ENCODE measurements at regions not wholly inside any gene's neighbourhood (a gene's known extent, or its start where the extent isn't known, plus 50 kb on each side); places are given as distances from the start of the nearest gene placed in this dataset.
"Not testable (repeated sequence)": the region's sequence is repeated elsewhere in the genome, so short reads cannot be mapped to it uniquely, and the experiment has no call there.

GRCh38 chr6:2581011-2581410, 169.7 kb downstream of the MYLK4 start:
- no peaks in the 10 kb centered on the region for H3K36me3 ChIP-seq (ENCODE audit: control insufficient read depth in 2 of 3, insufficient read depth in 3 of 3, low read length in 3 of 3)
- no peak overlapping the region for H3K4me3 Mint-ChIP-seq
- POLR2A ChIA-PET, result no interaction called here
- peaks cover 0 to 8% (median 2%) of the 10 kb centered on the region in 11 donors for H3K9me3 Mint-ChIP-seq
- intact Hi-C loops (cut with micrococcal nuclease), result no loop called here
- no peak overlapping the region for H3K4me3 ChIP-seq (ENCODE audit: low read length)
- H3K27ac Mint-ChIP-seq, result no peak overlapping the region
- H3K4me1 Mint-ChIP-seq, result no peaks in the 10 kb centered on the region
- ATAC-seq, result no peak
- no peaks in the 10 kb centered on the region for H3K9me3 ChIP-seq (ENCODE audit: control insufficient read depth in 2 of 3, low read length in 3 of 3)
- no peaks in the 10 kb centered on the region for H3K27me3 ChIP-seq (ENCODE audit: control insufficient read depth in 2 of 2, insufficient read depth in 2 of 2, low read length in 2 of 2)
- H3K4me1 ChIP-seq (ENCODE audit: control insufficient read depth in 2 of 2, insufficient read depth in 2 of 2, low read length in 2 of 2), result no peaks in the 10 kb centered on the region
- H3K27ac ChIP-seq (ENCODE audit: low read depth, low read length), result no peak overlapping the region
- DNase-seq, result no peak
- peaks cover 19 to 60% (median 23%) of the 10 kb centered on the region in 5 donors for H3K27me3 Mint-ChIP-seq
- CTCF ChIA-PET, result no interaction called here
- no peaks in the 10 kb centered on the region for H3K36me3 Mint-ChIP-seq

DNA sequence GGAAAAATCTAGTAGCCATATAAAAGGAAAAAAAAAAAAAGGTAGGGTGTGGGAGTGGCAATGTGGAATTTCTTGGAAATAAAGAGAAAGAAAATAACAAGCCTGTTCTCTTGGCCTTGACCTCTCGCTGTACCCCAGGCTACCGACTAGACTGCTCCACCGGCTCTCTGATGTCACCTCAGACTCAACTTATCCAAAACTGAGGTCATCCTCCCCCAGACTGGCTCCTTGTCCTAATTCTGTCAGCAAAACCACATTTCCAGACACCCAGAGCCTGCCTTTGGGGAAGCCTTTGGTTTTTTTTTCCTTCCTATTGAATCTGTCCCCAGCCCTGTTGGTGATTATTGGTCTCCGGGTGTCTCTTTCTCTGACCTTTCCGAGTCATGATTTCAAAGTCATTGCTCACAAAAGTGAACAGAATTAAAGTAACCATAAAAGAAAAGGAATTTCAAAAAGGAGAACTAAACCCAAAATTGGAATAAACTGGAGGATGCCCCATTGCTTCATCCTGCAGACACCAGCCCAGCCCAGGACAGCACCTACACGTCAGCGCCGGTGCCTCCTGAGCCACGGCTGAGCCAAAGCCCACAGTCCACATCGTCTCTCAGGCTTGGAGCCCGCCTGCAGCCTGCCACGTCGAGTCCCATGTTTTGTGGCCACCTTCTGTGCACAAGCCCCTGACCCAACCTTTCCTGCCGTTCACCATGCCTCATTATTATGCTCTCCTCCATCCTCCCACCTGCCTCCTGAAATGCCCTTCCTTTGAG, 170.7 kb downstream of the MYLK4 start:
- CTCF ChIA-PET, result no interaction called here
- H3K9me3 Mint-ChIP-seq, result peaks cover 0 to 9% (median 4%) of the 10 kb centered on the region in 11 donors
- Histone ChIP-seq H3K36me3 (ENCODE audit: control insufficient read depth in 2 of 3, insufficient read depth in 3 of 3, low read length in 3 of 3) (no peaks in the 10 kb centered on the region), H3K4me1 (ENCODE audit: control insufficient read depth in 2 of 2, insufficient read depth in 2 of 2, low read length in 2 of 2) (no peaks in the 10 kb centered on the region), H3K27ac (ENCODE audit: low read depth, low read length) (no peak overlapping the region), H3K9me3 (ENCODE audit: control insufficient read depth in 2 of 3, low read length in 3 of 3) (no peaks in the 10 kb centered on the region), H3K4me3 (ENCODE audit: low read length) (no peak overlapping the region), H3K27me3 (ENCODE audit: control insufficient read depth in 2 of 2, insufficient read depth in 2 of 2, low read length in 2 of 2) (no peaks in the 10 kb centered on the region)
- H3K4me3 Mint-ChIP-seq, result no peak overlapping the region
- peaks cover 19 to 58% (median 31%) of the 10 kb centered on the region in 5 donors for H3K27me3 Mint-ChIP-seq
- DNase-seq (no peak), ATAC-seq (no peak)
- H3K36me3 Mint-ChIP-seq, result peaks cover 0 to 5% (median 0%) of the 10 kb centered on the region in 5 donors
- H3K4me1 Mint-ChIP-seq, result no peaks in the 10 kb centered on the region
- intact Hi-C loops (cut with micrococcal nuclease), result no loop called here
- POLR2A ChIA-PET, result no interaction called here
- no peak overlapping the region for H3K27ac Mint-ChIP-seq

DNA sequence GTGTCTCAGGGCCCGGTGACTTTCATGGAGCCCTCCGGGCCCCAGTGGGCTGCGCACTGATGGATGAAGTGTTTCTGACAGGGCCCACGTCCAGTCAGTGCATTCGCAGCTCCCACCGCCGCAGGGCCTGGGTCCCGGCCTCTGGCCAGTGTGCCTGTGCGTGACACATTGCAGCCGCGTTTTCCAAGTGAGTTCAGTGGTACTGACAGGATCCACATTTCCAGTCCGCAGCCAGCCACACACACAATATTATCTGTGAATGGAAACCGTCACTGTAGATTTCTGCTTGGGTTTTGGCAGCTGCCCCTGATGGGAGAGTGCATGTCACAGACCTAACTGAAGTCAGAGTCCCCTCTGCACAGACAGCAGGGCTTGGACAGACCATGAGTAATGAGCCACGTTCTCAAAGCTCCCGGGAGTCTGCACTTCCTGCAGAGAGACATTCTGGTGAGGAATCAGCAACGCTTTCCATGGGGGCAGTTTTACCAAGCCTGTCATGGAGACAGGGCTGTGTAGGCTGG, 171.4 kb downstream of the MYLK4 start:
- H3K27me3 Mint-ChIP-seq, result peaks cover 26 to 58% (median 36%) of the 10 kb centered on the region in 5 donors
- ATAC-seq (no peak), DNase-seq (no peak)
- no peak overlapping the region for H3K4me3 Mint-ChIP-seq
- Histone ChIP-seq H3K27me3 (ENCODE audit: control insufficient read depth in 2 of 2, insufficient read depth in 2 of 2, low read length in 2 of 2) (no peaks in the 10 kb centered on the region), H3K9me3 (ENCODE audit: control insufficient read depth in 2 of 3, low read length in 3 of 3) (no peaks in the 10 kb centered on the region), H3K36me3 (ENCODE audit: control insufficient read depth in 2 of 3, insufficient read depth in 3 of 3, low read length in 3 of 3) (no peaks in the 10 kb centered on the region), H3K4me3 (ENCODE audit: low read length) (no peak overlapping the region), H3K27ac (ENCODE audit: low read depth, low read length) (no peak overlapping the region), H3K4me1 (ENCODE audit: control insufficient read depth in 2 of 2, insufficient read depth in 2 of 2, low read length in 2 of 2) (no peaks in the 10 kb centered on the region)
- no peak overlapping the region for H3K27ac Mint-ChIP-seq
- ChIA-PET POLR2A (no interaction called here), CTCF (no interaction called here)
- no peaks in the 10 kb centered on the region for H3K4me1 Mint-ChIP-seq
- H3K36me3 Mint-ChIP-seq, result peaks cover 0 to 5% (median 0%) of the 10 kb centered on the region in 5 donors
- H3K9me3 Mint-ChIP-seq, result peaks cover 0 to 14% (median 6%) of the 10 kb centered on the region in 11 donors
- intact Hi-C loops (cut with micrococcal nuclease), result no loop called here

GRCh38 chr6:2578767-2579166, 172.0 kb downstream of the MYLK4 start:
- intact Hi-C loops (cut with micrococcal nuclease), result no loop called here
- DNase-seq, result no peak
- Mint-ChIP-seq H3K4me1 (no peaks in the 10 kb centered on the region), H3K36me3 (peaks cover 0 to 5% (median 0%) of the 10 kb centered on the region in 5 donors), H3K27ac (no peak overlapping the region), H3K27me3 (peaks cover 26 to 54% (median 36%) of the 10 kb centered on the region in 5 donors), H3K9me3 (peaks cover 0 to 14% (median 6%) of the 10 kb centered on the region in 11 donors), H3K4me3 (no peak overlapping the region)
- ATAC-seq, result no peak
- Histone ChIP-seq H3K4me3 (ENCODE audit: low read length) (no peak overlapping the region), H3K9me3 (ENCODE audit: control insufficient read depth in 2 of 3, low read length in 3 of 3) (no peaks in the 10 kb centered on the region), H3K4me1 (ENCODE audit: control insufficient read depth in 2 of 2, insufficient read depth in 2 of 2, low read length in 2 of 2) (no peaks in the 10 kb centered on the region), H3K36me3 (ENCODE audit: control insufficient read depth in 2 of 3, insufficient read depth in 3 of 3, low read length in 3 of 3) (no peaks in the 10 kb centered on the region), H3K27me3 (ENCODE audit: control insufficient read depth in 2 of 2, insufficient read depth in 2 of 2, low read length in 2 of 2) (no peaks in the 10 kb centered on the region), H3K27ac (ENCODE audit: low read depth, low read length) (no peak overlapping the region)
- CTCF ChIA-PET, result interaction anchor here (0.7 kb wide), 1 partner anchor 52 kb away, joined by 3 read pairs; no protein-coding TSS in a partner anchor
- POLR2A ChIA-PET, result no interaction called here

DNA sequence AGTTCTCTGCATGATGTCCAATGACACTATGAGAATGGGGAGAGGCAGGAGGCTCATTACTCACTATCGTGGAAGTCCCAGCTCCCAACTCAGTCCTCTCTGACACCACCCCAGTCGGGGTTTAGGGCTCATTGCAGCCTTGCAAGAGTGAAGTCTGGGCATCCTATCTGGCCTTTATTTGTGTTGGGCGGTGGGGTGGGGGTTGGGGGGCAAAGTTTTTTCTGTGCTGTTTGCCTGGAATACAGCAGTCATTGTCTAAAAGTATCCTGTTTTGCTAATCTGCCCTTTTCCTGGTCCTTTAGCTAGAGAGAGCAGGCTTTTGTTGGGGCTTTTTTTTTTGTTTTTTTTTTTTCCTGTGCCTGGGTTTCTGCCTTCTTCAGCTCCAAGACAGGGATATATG, 174.2 kb downstream of the MYLK4 start:
- H3K27ac Mint-ChIP-seq, result no peak overlapping the region
- DNase-seq, result no peak
- peaks cover 0 to 19% (median 6%) of the 10 kb centered on the region in 11 donors for H3K9me3 Mint-ChIP-seq
- H3K36me3 ChIP-seq (ENCODE audit: control insufficient read depth in 2 of 3, insufficient read depth in 3 of 3, low read length in 3 of 3), result no peaks in the 10 kb centered on the region
- ChIA-PET CTCF (no interaction called here), POLR2A (no interaction called here)
- no peak overlapping the region for H3K4me3 Mint-ChIP-seq
- H3K9me3 ChIP-seq (ENCODE audit: control insufficient read depth in 2 of 3, low read length in 3 of 3), result no peaks in the 10 kb centered on the region
- H3K36me3 Mint-ChIP-seq, result peaks cover 0 to 5% (median 0%) of the 10 kb centered on the region in 5 donors
- peaks cover 30 to 52% (median 32%) of the 10 kb centered on the region in 5 donors for H3K27me3 Mint-ChIP-seq
- H3K4me3 ChIP-seq (ENCODE audit: low read length), result no peak overlapping the region
- H3K4me1 Mint-ChIP-seq, result no peaks in the 10 kb centered on the region
- no peaks in the 10 kb centered on the region for H3K4me1 ChIP-seq (ENCODE audit: control insufficient read depth in 2 of 2, insufficient read depth in 2 of 2, low read length in 2 of 2)
- no peak overlapping the region for H3K27ac ChIP-seq (ENCODE audit: low read depth, low read length)
- ATAC-seq, result no peak
- intact Hi-C loops (cut with micrococcal nuclease), result no loop called here
- no peaks in the 10 kb centered on the region for H3K27me3 ChIP-seq (ENCODE audit: control insufficient read depth in 2 of 2, insufficient read depth in 2 of 2, low read length in 2 of 2)

DNA sequence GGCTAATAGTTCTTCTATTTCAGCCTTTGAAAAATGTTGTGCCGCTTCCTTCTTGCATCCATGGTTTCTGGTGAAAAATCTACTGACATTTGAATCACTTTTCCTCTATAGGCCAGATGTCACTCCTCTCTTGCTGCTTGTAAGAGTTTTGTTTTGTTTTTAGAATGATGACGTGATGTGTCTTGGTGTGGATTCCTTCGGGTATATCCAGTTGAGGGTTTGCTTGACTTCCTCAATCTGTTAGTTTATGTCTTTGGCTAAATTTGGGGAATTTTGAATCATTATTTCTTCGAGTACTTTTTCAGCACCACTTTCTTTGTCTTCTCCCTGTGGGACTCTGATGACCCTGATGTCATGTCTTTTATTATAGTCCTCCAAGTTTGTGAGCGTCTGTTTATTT, 175.5 kb downstream of the MYLK4 start:
- ChIA-PET POLR2A (no interaction called here), CTCF (no interaction called here)
- no peaks in the 10 kb centered on the region for H3K9me3 ChIP-seq (ENCODE audit: control insufficient read depth in 2 of 3, low read length in 3 of 3)
- H3K36me3 ChIP-seq (ENCODE audit: control insufficient read depth in 2 of 3, insufficient read depth in 3 of 3, low read length in 3 of 3), result no peaks in the 10 kb centered on the region
- Mint-ChIP-seq H3K4me1 (no peaks in the 10 kb centered on the region), H3K36me3 (peaks cover 0 to 5% (median 0%) of the 10 kb centered on the region in 5 donors), H3K4me3 (no peak overlapping the region), H3K9me3 (peaks cover 0 to 22% (median 8%) of the 10 kb centered on the region in 11 donors), H3K27me3 (peaks cover 27 to 51% (median 31%) of the 10 kb centered on the region in 5 donors), H3K27ac (no peak overlapping the region)
- H3K27me3 ChIP-seq (ENCODE audit: control insufficient read depth in 2 of 2, insufficient read depth in 2 of 2, low read length in 2 of 2), result no peaks in the 10 kb centered on the region
- no peaks in the 10 kb centered on the region for H3K4me1 ChIP-seq (ENCODE audit: control insufficient read depth in 2 of 2, insufficient read depth in 2 of 2, low read length in 2 of 2)
- ATAC-seq (no peak), DNase-seq (no peak)
- H3K4me3 ChIP-seq (ENCODE audit: low read length), result no peak overlapping the region
- H3K27ac ChIP-seq (ENCODE audit: low read depth, low read length), result no peak overlapping the region
- intact Hi-C loops (cut with micrococcal nuclease), result no loop called here

DNA sequence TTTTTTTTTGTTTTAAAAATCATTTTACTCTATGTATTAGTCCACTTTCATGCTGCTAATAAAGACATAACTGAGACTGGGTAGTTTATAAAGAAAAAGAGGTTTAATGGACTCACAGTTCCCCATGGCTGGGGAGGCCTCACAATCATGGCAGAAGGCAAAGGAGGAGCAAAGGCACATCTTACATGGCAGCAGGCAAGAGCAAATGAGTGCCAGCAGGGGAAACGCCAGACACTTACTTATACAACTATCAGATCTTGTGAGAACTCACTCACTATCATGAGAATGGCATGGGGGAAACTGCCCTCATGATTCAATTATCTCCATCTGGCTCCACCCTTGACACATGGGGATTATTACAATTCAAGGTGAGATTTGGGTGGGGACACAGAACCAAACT, 181.3 kb downstream of the MYLK4 start:
- intact Hi-C loops (cut with micrococcal nuclease); H3K36me3 ChIP-seq (ENCODE audit: control insufficient read depth in 2 of 3, insufficient read depth in 3 of 3, low read length in 3 of 3); H3K36me3 Mint-ChIP-seq; ATAC-seq; H3K4me1 ChIP-seq (ENCODE audit: control insufficient read depth in 2 of 2, insufficient read depth in 2 of 2, low read length in 2 of 2); H3K27ac ChIP-seq (ENCODE audit: low read depth, low read length); H3K27me3 ChIP-seq (ENCODE audit: control insufficient read depth in 2 of 2, insufficient read depth in 2 of 2, low read length in 2 of 2); H3K4me3 Mint-ChIP-seq; POLR2A ChIA-PET; CTCF ChIA-PET; H3K27ac Mint-ChIP-seq; H3K9me3 ChIP-seq (ENCODE audit: control insufficient read depth in 2 of 3, low read length in 3 of 3); H3K4me1 Mint-ChIP-seq; DNase-seq; H3K4me3 ChIP-seq (ENCODE audit: low read length): not testable (repeated sequence)
- peaks cover under 1 to 66% (median 10%) of the 10 kb centered on the region in 5 donors for H3K27me3 Mint-ChIP-seq
- peaks cover 0 to 20% (median 6%) of the 10 kb centered on the region in 11 donors for H3K9me3 Mint-ChIP-seq
